NCI-H2171 treated with DMSO at 0.1 percent for 48 hours (cell line): ENCODE measurements at regions not wholly inside any gene's neighbourhood (a gene's known extent, or its start where the extent isn't known, plus 50 kb on each side); places are given as distances from the start of the nearest gene placed in this dataset.
"Not testable (repeated sequence)": the region's sequence is repeated elsewhere in the genome, so short reads cannot be mapped to it uniquely, and the experiment has no call there.

Experiments
- DNase-seq: peaks from one replicate; lab custom pipeline; 2025; lab: John Stamatoyannopoulos, UW

DNA sequence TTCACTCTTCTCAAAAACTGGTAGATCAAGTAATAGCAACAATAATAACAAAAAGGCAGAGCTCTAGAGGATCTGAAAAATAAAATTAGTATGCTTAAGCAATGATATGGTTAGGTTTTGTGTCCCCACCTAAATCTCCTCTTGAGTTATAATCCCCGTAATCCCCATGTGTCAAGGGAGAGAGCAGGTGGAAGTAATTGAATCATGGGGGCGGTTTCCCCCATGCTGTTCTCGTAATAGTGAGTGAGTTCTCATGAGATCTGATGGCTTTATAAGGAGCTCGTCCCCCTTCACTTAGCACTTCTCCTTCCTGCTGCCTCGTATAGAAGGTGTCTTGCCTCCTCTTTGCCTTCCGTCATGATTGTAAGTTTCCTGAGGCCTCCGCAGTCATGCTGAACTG is 60.2 kb upstream of the ABHD2 start:
- DNase-seq = no peak

DNA sequence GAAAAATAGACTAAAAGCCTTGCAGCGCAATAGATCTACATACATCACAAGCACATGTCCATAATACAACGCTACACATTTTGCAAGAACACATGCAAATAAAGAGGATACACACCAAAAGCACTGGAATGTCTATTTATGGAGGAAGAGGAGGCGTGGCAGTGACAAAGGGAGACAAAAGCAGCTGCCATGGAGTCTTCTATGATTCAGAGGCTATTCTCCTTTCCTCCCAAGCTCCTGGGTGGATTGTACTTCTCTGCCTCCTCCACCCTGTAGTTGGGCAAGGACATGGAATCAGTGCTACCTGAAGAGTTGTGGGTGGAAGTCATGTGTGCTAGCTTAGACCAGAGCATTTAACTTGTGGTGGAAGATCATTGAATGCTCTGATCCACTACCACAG is 57.9 kb upstream of the ABHD2 start:
- DNase-seq = no peak

DNA sequence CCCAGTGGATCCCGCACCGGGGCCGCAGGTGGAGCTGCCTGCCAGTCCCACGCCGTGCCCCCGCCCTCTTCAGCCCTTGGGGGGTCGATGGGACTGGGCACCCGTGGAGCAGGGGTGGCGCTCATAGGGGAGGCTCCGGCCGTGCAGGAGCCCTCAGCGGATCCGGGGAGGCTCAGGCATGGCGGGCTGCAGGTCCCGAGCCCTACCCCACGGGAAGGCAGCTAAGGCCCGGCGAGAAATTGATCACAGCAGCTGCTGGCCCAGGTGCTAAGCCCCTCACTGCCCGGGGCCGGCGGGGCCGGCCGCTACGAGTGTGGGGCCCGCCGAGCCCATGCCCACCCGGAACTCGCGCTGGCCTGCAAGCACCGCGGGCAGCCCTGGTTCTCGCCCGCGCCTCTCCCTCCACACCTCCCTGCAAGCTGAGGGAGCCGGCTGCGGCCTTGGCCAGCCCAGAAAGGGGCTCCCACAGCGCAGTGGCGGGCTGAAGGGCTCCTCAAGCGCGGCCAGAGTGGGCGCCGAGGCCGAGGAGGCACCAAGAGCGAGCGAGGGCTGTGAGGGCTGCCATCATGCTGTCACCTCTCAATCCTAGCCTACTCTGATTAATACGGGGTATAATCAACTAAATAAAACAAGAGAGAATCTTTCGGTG is 56.5 kb upstream of the ABHD2 start:
- DNase-seq = not testable (repeated sequence)

DNA sequence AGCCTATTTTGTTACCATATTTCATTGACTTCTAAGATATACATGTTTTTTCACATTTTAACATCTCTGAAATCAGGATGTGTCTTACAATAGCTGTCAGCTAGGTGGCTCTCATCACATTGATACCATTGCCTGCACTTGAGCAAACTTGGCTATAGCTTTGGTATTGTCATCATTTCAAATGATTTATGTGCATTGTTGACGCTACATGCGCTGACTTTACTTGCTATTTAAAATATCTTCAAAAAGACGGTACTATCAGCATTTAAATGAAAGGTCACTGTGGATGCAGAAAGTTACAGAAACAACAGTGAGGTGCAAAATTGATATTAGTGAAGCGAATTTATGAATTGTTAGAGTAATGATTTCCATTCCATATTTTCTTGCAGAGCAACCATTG is 54.0 kb upstream of the ABHD2 start:
- DNase-seq = peak; percentile 15

DNA sequence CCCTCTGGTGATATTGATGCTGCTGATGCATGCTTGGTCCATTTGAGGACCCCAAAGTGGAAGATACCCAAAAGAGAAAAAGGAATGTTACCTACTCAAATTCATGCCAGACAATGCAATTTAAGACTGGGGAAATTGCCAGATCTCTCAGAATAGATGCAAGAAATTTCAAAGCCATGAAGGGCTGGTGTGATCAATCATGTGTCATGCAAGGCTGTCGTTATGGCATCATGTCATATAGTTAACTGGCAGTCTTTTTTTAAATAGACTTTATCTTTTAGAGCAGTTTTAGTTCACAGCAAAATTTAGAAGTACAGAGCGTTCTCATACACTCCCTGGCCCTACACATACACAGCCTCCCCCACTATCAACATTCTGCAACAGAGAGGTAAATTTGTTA is 53.1 kb upstream of the ABHD2 start:
- DNase-seq = no peak

DNA sequence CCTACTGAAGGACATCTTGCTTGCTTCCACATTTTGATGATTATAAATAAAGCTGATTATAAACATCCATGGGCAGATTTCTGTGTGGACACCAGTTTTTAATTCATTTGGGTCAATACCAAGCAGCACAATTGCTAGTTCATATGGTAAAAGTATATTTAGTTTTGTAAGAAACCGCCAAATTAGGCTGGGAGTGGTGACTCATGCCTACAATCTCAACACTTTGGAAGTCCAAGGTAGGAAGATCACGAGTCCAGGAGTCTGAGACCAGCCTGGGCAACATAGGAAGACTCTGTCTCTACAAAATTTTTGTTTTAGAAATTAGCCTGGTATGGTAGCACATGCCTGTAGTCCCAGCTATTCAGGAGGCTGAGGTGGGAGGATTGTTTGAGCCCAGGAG is 52.6 kb upstream of the ABHD2 start:
- DNase-seq = no peak

DNA sequence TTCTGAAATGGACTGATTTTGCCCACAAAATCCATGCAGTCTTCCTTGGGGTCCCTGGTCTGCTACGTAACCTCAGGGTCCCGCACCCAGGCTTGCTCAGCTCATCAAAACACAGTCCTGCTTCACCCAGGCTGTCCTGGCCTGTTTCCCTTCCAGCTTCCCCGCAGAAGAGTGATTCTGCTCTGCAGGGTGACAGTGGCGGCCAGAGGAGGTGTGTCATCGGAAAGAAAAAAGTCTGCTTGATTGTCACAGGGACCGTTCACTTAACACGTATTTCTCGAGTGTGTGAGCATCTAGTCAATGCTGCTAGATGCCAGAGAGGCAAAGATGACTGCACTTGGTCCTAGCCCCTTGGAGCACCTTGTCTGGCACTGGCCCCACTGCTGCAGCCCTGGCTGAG is 50.1 kb upstream of the ABHD2 start:
- DNase-seq = no peak
